Fibroblast of the aortic adventitia (primary cell): ENCODE measurements at regions not wholly inside any gene's neighbourhood (a gene's known extent, or its start where the extent isn't known, plus 50 kb on each side); places are given as distances from the start of the nearest gene placed in this dataset.

Experiments
- DNase-seq: peaks from one replicate; pipeline ENCODE4 v3.0.0-alpha.2; 2010; ENCODE audit warnings: low read depth
- H3K4me3 ChIP-seq: 2 replicates; pipeline ENCODE4 v1.5.1; 2011; ENCODE audit warnings: low read depth, mild to moderate bottlenecking, control low read depth, low read length, moderate library complexity
- CTCF ChIP-seq: IDR thresholded peaks from 2 replicates; pipeline ENCODE4 v1.5.1; 2011; ENCODE audit warnings: mild to moderate bottlenecking, low read length, control low read depth, inconsistent platforms; ENCODE audit not compliant: insufficient read depth

GRCh38 chr13:47459512-47459911 is 541.6 kb downstream of the SUCLA2 start:
- DNase-seq = peak; percentile 66

DNA sequence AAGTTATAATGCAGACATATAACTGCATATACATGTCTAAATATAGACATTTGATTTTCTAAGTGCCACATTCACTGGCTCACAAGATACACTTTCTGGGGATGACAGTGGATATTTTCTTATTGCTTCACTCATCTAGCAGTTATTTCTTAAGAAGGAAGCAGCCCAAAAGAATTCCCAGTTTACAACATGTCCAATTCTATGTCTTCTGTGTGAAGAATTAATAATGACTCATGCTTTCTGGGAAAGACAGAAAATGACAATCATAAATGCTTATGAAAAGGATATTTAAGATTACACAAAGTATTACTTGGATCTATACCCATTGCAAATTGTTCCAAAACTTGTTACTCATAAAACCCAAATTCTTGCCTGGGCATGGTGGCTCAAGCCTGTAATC is 543.4 kb downstream of the SUCLA2 start:
- peak; percentile 85 for DNase-seq
- TF ChIP-seq CTCF = no peak
- H3K4me3 ChIP-seq = no peak overlapping the region

More at GRCh38 chr13:47459512-47459911, 541.6 kb downstream of the SUCLA2 start:
- no peak overlapping the region for H3K4me3 ChIP-seq
- TF ChIP-seq CTCF = peak; percentile 51

DNA sequence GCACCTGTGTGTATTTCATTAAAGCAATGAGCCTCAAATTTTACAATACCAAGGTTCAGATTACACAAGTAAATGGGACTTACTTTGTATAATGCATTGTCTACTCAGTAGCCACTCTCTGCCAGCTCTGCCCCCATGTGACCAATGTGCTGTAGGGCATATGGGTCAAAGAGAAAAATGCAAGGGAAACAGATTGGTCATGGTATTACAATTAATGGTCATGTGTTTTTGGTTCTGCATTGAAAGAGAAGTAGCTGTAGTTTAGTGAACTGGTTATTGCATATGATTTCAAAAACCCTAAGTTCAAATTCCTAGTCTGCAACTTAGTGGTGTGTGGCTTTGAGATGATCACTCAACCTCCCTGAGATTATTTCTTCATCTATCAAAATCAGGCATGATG is 545.4 kb downstream of the SUCLA2 start:
- DNase-seq = peak; percentile 20
- H3K4me3 ChIP-seq = no peak overlapping the region
- TF ChIP-seq CTCF = no peak

DNA sequence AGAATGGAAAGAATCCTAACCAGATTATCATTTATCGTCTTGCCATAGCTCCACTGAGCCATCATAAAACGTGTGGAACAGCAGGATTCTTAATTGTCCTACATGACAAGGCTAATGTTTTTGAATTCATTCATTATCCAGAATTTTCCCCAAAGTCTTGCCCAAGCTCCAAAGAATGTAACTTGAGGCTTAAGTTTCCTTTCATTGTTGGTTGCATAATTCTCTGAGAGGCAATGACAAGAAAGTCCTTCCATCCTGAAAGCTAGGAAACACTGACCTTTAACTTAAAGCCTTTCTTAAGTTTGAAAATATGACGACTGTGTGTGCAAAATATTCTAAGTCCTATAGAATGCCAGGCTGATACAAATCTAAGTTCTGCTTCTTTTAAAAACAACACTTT is 546.1 kb downstream of the SUCLA2 start:
- DNase-seq = peak; percentile 52
- no peak overlapping the region for H3K4me3 ChIP-seq
- no peak for TF ChIP-seq CTCF

DNA sequence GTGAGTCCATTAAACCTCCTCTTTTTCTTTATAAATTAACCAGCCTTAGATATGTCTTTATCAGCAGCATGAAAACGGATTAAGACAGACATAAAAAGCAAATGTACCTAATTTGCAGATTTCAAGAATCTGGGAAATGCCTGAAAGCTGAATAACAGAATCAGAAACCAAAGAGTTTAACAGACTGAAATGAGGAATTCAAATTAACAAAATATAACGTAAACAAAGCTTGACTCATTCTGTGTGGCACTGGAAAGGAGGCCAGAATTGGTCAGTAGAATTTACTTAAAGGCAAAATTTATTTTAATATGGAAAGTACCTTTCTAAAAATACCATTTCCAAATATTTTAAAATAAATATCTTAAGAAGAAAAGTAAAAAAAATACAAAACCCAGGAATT is 540.6 kb upstream of the HTR2A start:
- no peak for TF ChIP-seq CTCF
- H3K4me3 ChIP-seq = no peak overlapping the region
- peak; percentile 48 for DNase-seq

- peak; percentile 11 for DNase-seq
- no peak overlapping the region for H3K4me3 ChIP-seq
- TF ChIP-seq CTCF = no peak
These were observed 536.7 kb upstream of the HTR2A start for GRCh38 chr13:47433461-47434005.
